DOHH2 (cell line): ENCODE measurements at regions not wholly inside any gene's neighbourhood (a gene's known extent, or its start where the extent isn't known, plus 50 kb on each side); places are given as distances from the start of the nearest gene placed in this dataset.
A peak's percentile ranks its signal among the peaks of the same experiment; 100 is the strongest.
"Not testable (repeated sequence)": the region's sequence is repeated elsewhere in the genome, so short reads cannot be mapped to it uniquely, and the experiment has no call there.

Experiments used
- H3F3A ChIP-seq: fragments of 200-600 bp; sonication (generic), shearing (Covaris generic); 2 replicates; pipeline ENCODE4 v1.6.0; 2016; ENCODE audit warnings: antibody characterized with exemption, mild to moderate bottlenecking; ENCODE audit not compliant: control insufficient read depth, insufficient read depth
- H3K27ac ChIP-seq: fragments of 200-600 bp; sonication (generic); 2 replicates; pipeline ENCODE4 v1.5.1; 2014; ENCODE audit warnings: low read depth, mild to moderate bottlenecking, low read length, moderate library complexity
- H3K27me3 ChIP-seq: fragments of 200-600 bp; sonication (generic); 2 replicates; pipeline ENCODE4 v1.6.1; 2014; ENCODE audit warnings: mild to moderate bottlenecking, low read length, mixed read lengths; ENCODE audit not compliant: control insufficient read depth
- H3K36me3 ChIP-seq: fragments of 200-600 bp; sonication (generic); 2 replicates; pipeline ENCODE4 v1.6.1; 2014; ENCODE audit warnings: mild to moderate bottlenecking, low read length, moderate library complexity, mixed read lengths; ENCODE audit not compliant: control insufficient read depth
- H3K4me1 ChIP-seq: fragments of 200-600 bp; sonication (generic); 2 replicates; pipeline ENCODE4 v1.6.1; 2014; ENCODE audit warnings: mild to moderate bottlenecking, low read length, mixed read lengths; ENCODE audit not compliant: control insufficient read depth
- H3K4me2 ChIP-seq: fragments of 200-600 bp; sonication (generic); 2 replicates; pipeline ENCODE4 v1.6.0; 2014; ENCODE audit warnings: mild to moderate bottlenecking, low read length, moderate library complexity
- H3K4me3 ChIP-seq: fragments of 200-600 bp; sonication (generic); 2 replicates; pipeline ENCODE4 v1.5.1; 2014; ENCODE audit warnings: mild to moderate bottlenecking, low read length, mixed read lengths
- H3K79me2 ChIP-seq: fragments of 200-600 bp; sonication (generic); 2 replicates; pipeline ENCODE4 v1.6.1; 2014; ENCODE audit warnings: mild to moderate bottlenecking, low read length, mixed read lengths; ENCODE audit not compliant: control insufficient read depth
- H3K9me2 ChIP-seq: fragments of 200-600 bp; sonication (generic); replicated peaks from 2 replicates; pipeline ENCODE4 v1.6.1; 2014; ENCODE audit warnings: mild to moderate bottlenecking, low read length, mixed read lengths; ENCODE audit not compliant: control insufficient read depth
- H3K9me3 ChIP-seq: fragments of 200-600 bp; sonication (generic); 2 replicates; pipeline ENCODE4 v1.6.1; 2014; ENCODE audit warnings: antibody characterized with exemption, low read length, mixed read lengths; ENCODE audit not compliant: control insufficient read depth, insufficient read depth
- H4K20me1 ChIP-seq: fragments of 200-600 bp; sonication (generic); 2 replicates; pipeline ENCODE4 v1.6.0; 2014; ENCODE audit warnings: low read depth, mild to moderate bottlenecking, antibody characterized with exemption, low read length, moderate library complexity; ENCODE audit not compliant: control insufficient read depth, insufficient read depth
- EZH2phosphoT487 ChIP-seq: fragments of 200-600 bp; sonication (generic); IDR thresholded peaks from 2 replicates; pipeline ENCODE4 v1.6.1; 2017; ENCODE audit warnings: borderline replicate concordance, mild to moderate bottlenecking, antibody characterized with exemption, low read length, moderate library complexity, mixed read lengths
- TF ChIP-seq, protein P1 (sequence below): fragments of 200-600 bp; sonication (generic); IDR thresholded peaks from one replicate; pipeline ENCODE4 v1.5.1; 2014; ENCODE audit warnings: antibody characterized with exemption, mild to moderate bottlenecking, low read depth, low read length; ENCODE audit not compliant: poor library complexity, severe bottlenecking

- Histone ChIP-seq H3K79me2 (no peaks in the 10 kb centered on the region), H3K4me3 (no peak overlapping the region), H3K27ac (no peak overlapping the region), H3K4me2 (no peak overlapping the region), H3F3A (no peaks in the 10 kb centered on the region), H3K4me1 (peaks cover 20% of the 10 kb centered on the region), H3K9me2 (no peaks in the 10 kb centered on the region), H3K9me3 (peaks cover 7% of the 10 kb centered on the region; the same call in 1 of the 2 replicates), H3K36me3 (no peaks in the 10 kb centered on the region), H3K27me3 (no peaks in the 10 kb centered on the region), H4K20me1 (no peaks in the 10 kb centered on the region)
- TF ChIP-seq, protein P1, sequence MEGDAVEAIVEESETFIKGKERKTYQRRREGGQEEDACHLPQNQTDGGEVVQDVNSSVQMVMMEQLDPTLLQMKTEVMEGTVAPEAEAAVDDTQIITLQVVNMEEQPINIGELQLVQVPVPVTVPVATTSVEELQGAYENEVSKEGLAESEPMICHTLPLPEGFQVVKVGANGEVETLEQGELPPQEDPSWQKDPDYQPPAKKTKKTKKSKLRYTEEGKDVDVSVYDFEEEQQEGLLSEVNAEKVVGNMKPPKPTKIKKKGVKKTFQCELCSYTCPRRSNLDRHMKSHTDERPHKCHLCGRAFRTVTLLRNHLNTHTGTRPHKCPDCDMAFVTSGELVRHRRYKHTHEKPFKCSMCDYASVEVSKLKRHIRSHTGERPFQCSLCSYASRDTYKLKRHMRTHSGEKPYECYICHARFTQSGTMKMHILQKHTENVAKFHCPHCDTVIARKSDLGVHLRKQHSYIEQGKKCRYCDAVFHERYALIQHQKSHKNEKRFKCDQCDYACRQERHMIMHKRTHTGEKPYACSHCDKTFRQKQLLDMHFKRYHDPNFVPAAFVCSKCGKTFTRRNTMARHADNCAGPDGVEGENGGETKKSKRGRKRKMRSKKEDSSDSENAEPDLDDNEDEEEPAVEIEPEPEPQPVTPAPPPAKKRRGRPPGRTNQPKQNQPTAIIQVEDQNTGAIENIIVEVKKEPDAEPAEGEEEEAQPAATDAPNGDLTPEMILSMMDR: no peak
- TF ChIP-seq EZH2phosphoT487: no peak
Observed at GRCh38 chr17:37859451-37859850, 64.8 kb upstream of the TBC1D3K start.

DNA sequence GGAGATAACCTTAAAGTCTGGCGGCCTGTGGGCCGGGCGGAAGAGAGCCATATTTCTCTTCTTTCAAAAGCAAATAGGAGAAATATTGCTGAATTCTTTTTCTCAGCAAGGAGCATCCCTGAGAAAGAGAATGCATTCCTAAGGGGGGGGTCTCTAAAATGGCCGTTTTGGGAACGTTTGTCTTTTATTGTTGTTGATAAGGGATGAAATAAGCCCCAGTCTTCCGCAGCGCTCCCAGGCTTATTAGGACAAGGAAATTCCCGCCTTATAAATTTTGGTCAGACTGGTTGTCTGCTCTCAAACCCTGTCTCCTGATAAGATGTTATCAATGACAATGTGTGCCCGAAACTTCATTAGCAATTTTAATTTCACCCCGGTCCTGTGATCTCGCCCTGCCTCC, 65.8 kb upstream of the TBC1D3K start:
- not testable (repeated sequence) for H3F3A ChIP-seq, H3K4me3 ChIP-seq, H3K9me2 ChIP-seq, H3K79me2 ChIP-seq, H3K4me2 ChIP-seq, H3K9me3 ChIP-seq, H3K27me3 ChIP-seq, H4K20me1 ChIP-seq, H3K36me3 ChIP-seq, H3K27ac ChIP-seq
- peaks cover 20% of the 10 kb centered on the region for H3K4me1 ChIP-seq

DNA sequence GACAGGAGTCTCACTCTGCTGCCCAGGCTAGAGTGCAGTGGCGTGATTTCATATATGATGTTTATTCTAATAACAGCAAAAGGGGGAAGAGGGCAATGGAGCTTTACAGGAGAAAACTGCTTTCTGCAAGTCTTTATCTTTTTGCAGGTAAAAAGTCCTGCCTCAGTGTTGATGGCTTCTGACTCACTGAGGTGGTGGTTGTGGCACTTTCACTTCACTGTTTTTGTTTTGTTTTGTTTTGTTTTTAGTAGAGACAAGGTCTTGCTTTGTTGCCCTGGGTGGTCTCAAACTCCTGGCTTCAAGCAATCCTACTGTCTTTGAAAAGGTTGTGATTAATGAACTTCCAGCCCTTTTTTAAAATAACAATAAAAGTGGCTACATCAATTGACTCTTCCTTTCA, 68.0 kb upstream of the TBC1D3K start:
- Histone ChIP-seq H3K4me1 (peaks cover 20% of the 10 kb centered on the region), H4K20me1 (no peaks in the 10 kb centered on the region), H3K9me2 (no peaks in the 10 kb centered on the region), H3K4me2 (0 out of 2 replicates have a peak overlapping the region, but pooled peaks have one; percentile 10), H3K27me3 (no peaks in the 10 kb centered on the region), H3K27ac (no peak overlapping the region), H3F3A (no peaks in the 10 kb centered on the region), H3K36me3 (no peaks in the 10 kb centered on the region), H3K4me3 (no peak overlapping the region), H3K79me2 (no peaks in the 10 kb centered on the region), H3K9me3 (peaks cover 7% of the 10 kb centered on the region; the same call in 1 of the 2 replicates)
- TF ChIP-seq EZH2phosphoT487: no peak
- TF ChIP-seq, protein P1: no peak

DNA sequence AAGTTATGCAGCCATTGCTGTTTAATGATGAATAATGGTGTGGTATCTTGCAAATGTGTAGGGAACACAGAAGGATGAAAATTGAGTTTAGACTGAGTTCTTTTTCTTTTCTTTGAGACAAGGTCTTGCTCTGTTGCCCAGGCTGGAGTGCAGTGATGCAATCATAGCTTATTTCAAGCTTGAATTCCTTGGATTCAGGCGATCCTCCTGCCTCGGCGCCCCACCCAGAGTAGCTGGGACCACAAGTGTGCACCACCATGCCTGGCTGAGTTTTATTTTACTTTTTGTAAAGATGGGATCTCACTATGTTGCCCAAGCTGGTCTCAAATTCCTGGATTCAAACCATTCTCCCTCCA, 74.6 kb upstream of the TBC1D3K start:
- no peak overlapping the region for H3K4me2 ChIP-seq

More for the DNA sequence above, 74.6 kb upstream of the TBC1D3K start:
- H3K36me3 ChIP-seq: no peaks in the 10 kb centered on the region
- no peaks in the 10 kb centered on the region for H3K27me3 ChIP-seq
- H3K79me2 ChIP-seq: no peaks in the 10 kb centered on the region
- no peaks in the 10 kb centered on the region for H4K20me1 ChIP-seq
- no peak for TF ChIP-seq EZH2phosphoT487
- TF ChIP-seq, protein P1: no peak
- H3K9me2 ChIP-seq: no peaks in the 10 kb centered on the region
- H3K4me3 ChIP-seq: no peak overlapping the region
- H3K4me1 ChIP-seq: peaks cover 9% of the 10 kb centered on the region
- H3K27ac ChIP-seq: no peak overlapping the region
- H3F3A ChIP-seq: no peaks in the 10 kb centered on the region
- H3K9me3 ChIP-seq: no peaks in the 10 kb centered on the region
